Ramos (cell line): ENCODE measurements at regions not wholly inside any gene's neighbourhood (a gene's known extent, or its start where the extent isn't known, plus 50 kb on each side); places are given as distances from the start of the nearest gene placed in this dataset.

Experiments
- in situ Hi-C: fragments of 300-500 bp; cut with MboI; formaldehyde crosslinking; loops from one replicate; pipeline ENCODE4 v1.14.3; 2022; ENCODE audit warnings: low sequenced_read_pairs; ENCODE audit not compliant: unreplicated experiment

DNA sequence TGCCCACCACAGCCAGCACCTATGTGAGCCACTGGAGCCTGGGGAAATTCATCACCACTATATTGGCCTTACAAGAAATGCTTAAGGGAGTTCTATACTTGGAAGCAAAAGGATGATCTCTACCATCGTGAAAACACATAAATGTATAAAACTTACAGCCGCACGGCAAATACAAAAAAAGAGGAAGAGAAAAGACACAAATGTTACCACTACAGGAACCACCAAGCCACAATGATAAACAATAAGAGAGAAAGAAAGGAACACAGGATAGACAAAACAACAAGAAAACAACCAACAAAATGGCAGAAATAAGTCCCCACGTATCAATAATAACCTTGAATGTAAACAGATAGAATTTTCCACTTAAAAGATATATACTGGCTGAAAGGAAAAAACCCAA, 267.5 kb downstream of the TMEM121 start:
- in situ Hi-C loops, result no loop called here

GRCh38 chr14:105797546-105797945, 271.2 kb downstream of the TMEM121 start:
- in situ Hi-C loops, result no loop called here

GRCh38 chr14:105805701-105806100, 279.3 kb downstream of the TMEM121 start:
- in situ Hi-C loops, result no loop called here

DNA sequence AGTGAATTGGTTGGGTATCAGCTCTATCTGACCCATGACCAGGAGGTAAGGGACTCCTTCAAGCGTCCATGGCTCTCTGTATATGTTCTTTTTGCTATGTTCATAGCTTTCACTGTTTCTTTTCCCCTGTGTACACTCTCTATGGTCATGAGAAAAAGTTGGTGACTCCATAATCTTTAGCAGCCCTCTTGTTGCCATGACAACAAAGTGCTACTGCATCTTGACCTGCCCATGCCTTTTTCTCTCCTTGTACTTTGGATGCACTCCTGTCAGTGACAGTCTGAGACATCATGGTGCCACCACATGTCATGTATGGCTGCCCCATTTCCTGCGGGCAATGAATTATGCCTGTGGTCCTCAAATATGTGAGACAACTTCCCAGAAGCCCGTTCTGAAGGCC, 280.2 kb downstream of the TMEM121 start:
- in situ Hi-C loops, result no loop called here

- in situ Hi-C loops, result loop anchor here (5.0 kb wide), 2 partner anchors 116 to 236 kb away; no protein-coding TSS in a partner anchor
These were observed 291.8 kb downstream of the TMEM121 start for GRCh38 chr14:105817971-105818711.

GRCh38 chr14:105818712-105819005, 292.3 kb downstream of the TMEM121 start:
- in situ Hi-C loops, result loop anchor here (5.0 kb wide), 2 partner anchors 116 to 236 kb away; no protein-coding TSS in a partner anchor

- in situ Hi-C loops, result no loop called here
These were observed 303.8 kb downstream of the TMEM121 start for GRCh38 chr14:105830171-105830570.

DNA sequence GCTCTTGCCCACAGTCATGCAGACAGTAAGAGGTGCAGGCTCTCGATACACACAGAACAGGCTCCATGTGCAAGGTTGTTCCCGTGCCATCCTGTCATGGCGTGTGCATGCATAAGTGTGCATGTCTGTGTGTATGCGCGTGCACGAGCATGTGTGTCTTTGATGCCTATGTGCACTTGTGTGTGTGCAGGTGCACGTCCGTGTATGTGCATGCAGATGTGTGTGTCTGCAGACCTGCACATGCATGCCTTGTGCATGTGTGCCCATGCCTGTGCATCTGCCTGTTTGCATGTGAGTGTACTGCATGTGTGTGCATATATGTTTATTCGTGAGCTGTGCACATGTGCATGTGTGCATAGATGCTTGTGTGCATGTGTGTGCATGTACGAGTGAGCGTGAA, 309.8 kb downstream of the TMEM121 start:
- in situ Hi-C loops, result no loop called here

DNA sequence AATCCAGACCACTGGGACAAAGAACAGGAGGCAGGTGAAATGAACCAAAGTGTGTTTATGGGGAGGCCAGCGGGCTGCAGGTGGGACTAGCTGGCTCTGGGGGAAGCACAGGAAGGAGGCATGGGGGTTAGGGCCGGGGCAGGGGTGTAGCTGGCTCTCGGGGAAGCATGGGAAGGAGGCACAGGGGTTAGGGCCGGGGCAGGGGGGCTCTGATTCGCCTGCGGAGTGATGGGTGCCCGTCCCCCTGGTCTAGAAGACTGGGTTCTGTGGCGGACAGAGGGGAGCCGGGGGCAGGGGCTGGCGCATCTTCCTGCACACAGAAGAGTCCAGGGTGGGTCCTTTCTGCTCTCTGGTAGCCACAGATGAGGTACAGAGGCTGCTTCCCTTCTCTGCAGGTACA, 310.3 kb downstream of the TMEM121 start:
- in situ Hi-C loops, result no loop called here

GRCh38 chr14:105837349-105838063, 311.1 kb downstream of the TMEM121 start:
- in situ Hi-C loops, result no loop called here

DNA sequence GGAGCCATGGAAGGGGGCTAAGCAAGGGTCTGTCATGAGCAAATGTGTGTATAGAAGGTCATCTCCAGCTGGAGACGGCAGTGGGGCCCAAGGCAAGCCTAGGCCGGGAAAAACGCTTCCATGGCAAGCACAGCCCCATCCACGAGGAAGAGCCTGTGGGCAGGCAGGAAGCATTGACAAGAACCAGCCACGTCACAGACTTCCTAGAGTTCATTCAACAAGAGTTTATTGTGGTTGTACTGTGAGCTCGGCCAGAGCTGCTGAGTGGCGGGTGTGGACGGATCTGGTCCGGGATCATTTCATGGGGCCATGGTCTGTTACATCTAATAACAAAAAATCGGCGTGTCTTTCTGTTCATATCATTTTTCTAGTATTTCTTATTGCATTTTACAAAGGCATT, 311.7 kb downstream of the TMEM121 start:
- in situ Hi-C loops, result no loop called here

DNA sequence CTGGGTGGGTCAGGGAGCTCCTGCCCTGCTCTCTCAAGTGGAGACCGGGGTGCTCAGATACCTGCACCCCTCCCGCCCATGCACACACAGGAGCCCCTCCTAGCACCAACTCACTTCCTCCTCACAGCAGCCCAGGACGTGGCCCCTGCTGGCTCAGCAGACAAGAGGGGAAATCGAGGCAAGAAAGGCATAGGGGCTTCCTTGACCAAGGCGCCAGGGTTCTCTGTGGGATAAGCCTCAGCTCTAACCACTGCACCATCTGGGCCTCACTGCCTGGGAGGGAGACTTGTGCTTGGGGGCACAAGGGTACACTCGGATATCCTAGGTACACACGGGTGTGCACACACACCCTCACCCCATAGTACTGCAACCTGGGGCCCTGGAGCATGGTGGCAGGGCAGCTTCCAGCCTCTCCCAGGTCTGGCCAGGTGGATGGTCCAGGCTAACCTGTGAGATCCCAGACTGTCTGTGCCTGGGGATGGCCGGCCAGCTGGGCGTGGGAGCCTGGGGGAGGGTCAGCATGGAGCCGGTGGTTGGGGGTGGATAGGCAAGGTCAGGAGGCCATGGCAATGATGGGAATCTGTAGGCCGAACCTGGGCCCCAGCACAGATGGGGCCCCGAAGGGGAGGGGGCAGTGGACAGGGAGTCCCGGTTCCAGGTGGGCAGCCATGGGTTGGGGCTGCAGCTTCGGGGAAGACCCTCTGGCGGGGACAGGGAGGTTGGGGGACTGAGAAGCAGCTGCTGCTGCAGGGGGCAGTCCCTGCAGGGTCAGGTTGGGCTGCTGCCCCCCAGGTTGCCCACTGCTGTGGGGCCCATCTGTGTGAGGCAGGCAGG, 312.4 kb downstream of the TMEM121 start:
- in situ Hi-C loops, result no loop called here

DNA sequence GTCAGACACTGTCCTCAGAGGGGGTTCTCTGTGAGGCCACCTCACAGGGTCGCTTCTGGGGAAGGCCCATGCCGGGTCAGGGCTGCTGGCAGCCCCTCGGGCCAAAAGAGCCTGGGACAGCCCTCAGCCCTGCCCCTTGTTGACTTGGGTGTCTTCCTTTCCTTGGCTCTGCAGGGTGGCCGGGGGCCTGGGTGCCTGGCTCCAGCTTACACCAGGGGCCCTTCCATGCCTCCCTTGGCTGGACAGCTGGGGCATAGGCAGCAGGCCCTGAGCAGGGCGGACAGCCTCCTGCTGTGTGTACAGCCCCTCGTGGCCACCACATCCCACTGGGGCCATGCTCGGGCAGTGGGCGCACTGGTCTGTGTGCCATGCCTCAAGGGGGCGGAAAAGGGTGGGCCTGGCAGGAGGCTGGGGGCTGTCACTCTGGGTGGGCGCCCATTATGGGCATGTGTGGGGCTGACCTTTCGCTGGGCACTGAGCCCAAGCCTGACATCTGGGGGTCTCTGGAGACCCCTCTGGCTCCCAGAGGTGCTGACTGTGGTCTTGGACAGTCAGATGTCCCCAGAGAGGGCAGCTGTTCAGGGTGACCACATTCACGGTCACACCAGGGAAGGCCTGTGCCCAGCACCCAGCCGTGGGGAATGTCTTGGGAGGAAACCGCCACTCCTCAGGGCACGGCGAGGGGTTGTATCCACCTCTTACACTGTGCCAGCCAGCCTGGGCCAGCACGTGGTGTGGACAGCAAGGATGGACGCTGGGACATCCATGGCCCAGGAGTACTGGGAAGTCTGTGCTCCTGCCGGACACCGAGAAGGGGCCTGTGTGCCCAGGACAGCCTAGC, 313.3 kb downstream of the TMEM121 start:
- in situ Hi-C loops, result no loop called here

DNA sequence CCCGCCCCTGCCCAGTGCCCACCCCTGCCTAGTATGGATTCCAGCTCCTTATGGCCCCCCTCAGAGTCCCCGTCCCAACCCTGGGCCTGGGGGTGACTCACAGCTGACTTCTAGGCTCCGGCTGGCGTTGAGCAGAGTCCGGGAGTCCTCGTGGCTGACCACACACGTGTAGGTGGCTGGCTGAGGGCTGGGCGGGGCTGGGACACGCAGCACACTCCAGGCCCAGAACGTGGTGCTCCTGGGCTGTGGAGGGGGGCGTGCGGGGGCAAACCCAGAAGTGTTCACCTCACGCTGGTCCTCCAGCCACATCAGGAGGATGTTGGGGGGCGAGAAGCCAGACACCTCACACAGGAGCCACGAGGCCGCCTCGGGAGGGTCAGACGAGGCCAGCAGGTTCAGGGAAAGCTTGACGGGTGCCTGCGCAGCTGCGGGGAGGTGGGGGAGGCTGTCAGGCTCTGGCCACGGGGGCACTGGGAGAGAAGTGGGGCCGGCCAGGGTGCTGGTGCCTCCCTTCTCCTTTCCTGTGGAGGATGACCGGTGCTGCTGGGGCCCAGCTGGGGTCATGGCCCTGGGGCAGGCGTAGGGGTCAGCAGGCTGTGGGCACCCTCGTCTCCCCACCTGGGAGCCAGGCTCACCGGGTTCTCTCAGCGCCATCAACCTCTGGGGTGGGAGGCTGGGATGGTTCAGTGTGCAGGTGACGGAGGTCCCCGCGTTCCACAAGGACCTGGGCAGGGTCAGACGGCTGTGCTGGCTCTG, 314.1 kb downstream of the TMEM121 start:
- in situ Hi-C loops, result no loop called here

- in situ Hi-C loops, result no loop called here
These were observed 314.9 kb downstream of the TMEM121 start for GRCh38 chr14:105841022-105842009.

GRCh38 chr14:105842105-105842504, 315.7 kb downstream of the TMEM121 start:
- in situ Hi-C loops, result no loop called here

DNA sequence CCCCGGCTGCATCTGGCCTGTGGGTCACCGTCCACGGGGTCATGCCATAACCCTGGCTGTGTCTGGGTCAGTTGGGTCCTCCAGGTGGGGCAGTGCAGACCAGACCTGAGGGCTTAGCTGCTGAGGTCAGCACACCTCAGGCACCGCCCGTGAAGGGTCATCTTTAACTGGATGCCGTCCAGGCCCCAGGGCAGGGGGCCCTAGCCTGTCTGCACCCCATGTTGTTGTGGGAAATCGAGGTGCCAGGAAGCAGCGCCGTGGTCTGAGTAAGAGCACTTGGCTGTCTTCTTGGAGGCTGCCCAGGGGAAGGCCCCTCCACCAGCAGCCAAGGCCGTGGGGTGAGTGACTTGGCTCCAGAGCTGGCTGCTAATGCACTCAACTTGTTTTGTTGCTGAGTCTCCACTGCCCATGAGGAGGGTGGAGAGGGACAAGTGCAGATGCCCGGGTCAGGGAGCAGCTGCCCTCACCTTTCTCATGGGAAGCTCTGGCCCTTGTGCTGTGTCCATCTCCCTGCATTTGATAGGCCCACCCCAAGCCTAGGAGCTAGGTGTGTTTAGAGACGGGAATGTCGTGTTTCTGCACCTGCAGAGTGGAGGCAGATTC, 317.2 kb downstream of the TMEM121 start:
- in situ Hi-C loops, result no loop called here

DNA sequence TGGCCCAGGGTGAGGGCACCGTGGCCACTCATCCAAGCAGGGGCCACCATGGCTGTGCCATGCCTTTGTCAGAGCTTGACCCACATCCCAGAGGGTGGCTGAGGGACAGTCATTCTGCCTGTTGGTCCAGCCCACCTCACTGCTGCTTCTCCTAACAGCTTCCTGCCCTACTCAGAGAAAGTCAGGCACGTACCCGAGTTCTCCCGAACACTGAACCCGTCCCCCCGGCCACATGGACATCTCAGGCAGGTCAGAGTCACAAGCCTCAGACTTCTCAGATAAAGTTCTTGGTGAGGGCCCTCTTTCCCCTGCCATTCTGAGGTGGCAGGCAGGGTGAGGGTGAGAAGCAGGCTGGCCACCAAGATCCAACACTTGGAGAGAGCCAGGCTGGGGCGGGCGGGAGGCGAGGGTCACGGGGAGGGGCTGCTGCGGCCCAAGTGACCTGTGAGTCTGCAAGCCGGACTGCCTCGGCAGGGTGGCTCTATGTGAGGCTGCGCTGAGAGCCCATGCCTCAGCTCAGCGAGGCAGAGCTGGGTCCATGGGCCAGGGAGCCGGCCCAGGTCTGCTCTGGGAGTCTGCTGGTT, 317.8 kb downstream of the TMEM121 start:
- in situ Hi-C loops, result no loop called here
